A549 (cell line): ENCODE measurements at regions not wholly inside any gene's neighbourhood (a gene's known extent, or its start where the extent isn't known, plus 50 kb on each side); places are given as distances from the start of the nearest gene placed in this dataset.

Experiments used
- ATAC-seq, 2 experiments: fragments of 200-7000 bp in 1 of 2; fragments of >200 bp in 1 of 2; cut with Nextera tagmentation in 1 of 2; cut with Tn5 transposase in 1 of 2; 3 replicates each; pipeline versions ENCODE4 v1.8.0 to v1.9.1; 2018 to 2020; ENCODE audit warnings: mild to moderate bottlenecking in 1 of 2, moderate library complexity in 1 of 2
- CTCF ChIA-PET: fragments of 300-600 bp; sonication (Branson Sonifier 250); formaldehyde crosslinking; extraction: SDS; loops from one replicate; lab custom pipeline; 2021; ENCODE audit warnings: antibody characterized with exemption, inconsistent platforms; lab: Yijun Ruan, JAX
- POLR2A ChIA-PET: fragments of 350-600 bp; formaldehyde crosslinking; extraction: SDS; loops from one replicate; lab custom pipeline; 2021; ENCODE audit warnings: antibody characterized with exemption, inconsistent platforms; lab: Yijun Ruan, JAX
- DNase-seq, 2 experiments: peaks; one replicate each; pipeline versions ENCODE4 v3.0.0 to v3.0.0-alpha.2; 2011 to 2016; ENCODE audit warnings: low read depth in 1 of 2, low spot score in 1 of 2
- FAIRE-seq: peaks from 2 replicates; lab custom pipeline; 2011; peaks lifted over from hg19 to GRCh38; lab: Jason Lieb, UNC
- H3K27ac ChIP-seq, 2 experiments: fragments of >200 bp; sonication (Bioruptor Twin); formaldehyde crosslinking; 3 replicates each; pipeline ENCODE4 v1.5.1; 2016 to 2017
- H3K4me1 ChIP-seq: fragments of >200 bp; sonication (Bioruptor Twin); formaldehyde crosslinking; 3 replicates; pipeline ENCODE4 v1.6.1; 2016
- H3K4me2 ChIP-seq: fragments of >200 bp; sonication (Bioruptor Twin); formaldehyde crosslinking; 3 replicates; pipeline ENCODE4 v1.6.1; 2016
- H3K4me3 ChIP-seq: fragments of >200 bp; sonication (Bioruptor Twin); formaldehyde crosslinking; 3 replicates; pipeline ENCODE4 v1.5.1; 2016
- H3K9me3 ChIP-seq: fragments of >200 bp; sonication (Bioruptor Twin); formaldehyde crosslinking; 3 replicates; pipeline ENCODE4 v1.6.1; 2016
- BHLHE40 ChIP-seq: IDR thresholded peaks from 2 replicates; pipeline ENCODE4 v1.6.1; 2012; ENCODE audit warnings: low read depth, low read length, inconsistent platforms
- CBX2 ChIP-seq: fragments of 200-600 bp; sonication (generic); IDR thresholded peaks from 2 replicates; pipeline ENCODE4 v1.6.1; 2016; ENCODE audit warnings: low read depth, mild to moderate bottlenecking, borderline replicate concordance
- CBX8 ChIP-seq: fragments of 200-600 bp; sonication (generic); IDR thresholded peaks from 2 replicates; pipeline ENCODE4 v1.6.1; 2016
- CHD2 ChIP-seq: fragments of 150-350 bp; IDR thresholded peaks from 2 replicates; pipeline ENCODE4 v1.6.1; 2014; ENCODE audit warnings: low read length; ENCODE audit not compliant: partially characterized antibody
- EHF ChIP-seq: fragments of 250-450 bp; sonication (Bioruptor Pico); IDR thresholded peaks from 2 replicates; pipeline ENCODE4 v1.5.0; 2020; ENCODE audit warnings: mild to moderate bottlenecking
- GATA3 ChIP-seq: IDR thresholded peaks from 2 replicates; pipeline ENCODE4 v1.6.1; 2012; ENCODE audit warnings: borderline replicate concordance
- HDAC2 ChIP-seq: fragments of 200-600 bp; sonication (generic); IDR thresholded peaks from 2 replicates; pipeline ENCODE4 v1.6.1; 2016
- HEYL ChIP-seq: fragments of 250-450 bp; sonication (Bioruptor Pico); IDR thresholded peaks from 2 replicates; pipeline ENCODE4 v1.8.0; 2021; ENCODE audit warnings: mild to moderate bottlenecking, moderate library complexity
- HOXA7 ChIP-seq: fragments of 250-450 bp; sonication (Bioruptor Pico); IDR thresholded peaks from 2 replicates; pipeline ENCODE4 v1.5.0; 2020; ENCODE audit warnings: mild to moderate bottlenecking, moderate library complexity
- JUN ChIP-seq, 2 experiments: fragments of >200 bp; sonication (Bioruptor Twin); formaldehyde crosslinking; IDR thresholded peaks; 2 replicates in 1 of 2; 3 replicates in 1 of 2; pipeline ENCODE4 v1.6.1; 2016 to 2017
- KDM1A ChIP-seq: fragments of 200-600 bp; sonication (generic); IDR thresholded peaks from 2 replicates; pipeline ENCODE4 v1.6.1; 2016; ENCODE audit warnings: low read depth, mild to moderate bottlenecking
- KDM5A ChIP-seq: fragments of 200-600 bp; sonication (generic); IDR thresholded peaks from 2 replicates; pipeline ENCODE4 v1.6.1; 2016; ENCODE audit warnings: antibody characterized with exemption, mild to moderate bottlenecking
- MAFK ChIP-seq: fragments of 450-650 bp; IDR thresholded peaks from 2 replicates; pipeline ENCODE4 v1.6.1; 2014; ENCODE audit not compliant: partially characterized antibody
- MYC ChIP-seq: IDR thresholded peaks from 2 replicates; pipeline ENCODE4 v1.6.1; 2012; ENCODE audit warnings: mild to moderate bottlenecking, inconsistent platforms, low read length, improper control_type of control experiment, borderline replicate concordance
- NFE2L2 ChIP-seq: fragments of 150-350 bp; conservative IDR thresholded peaks from 2 replicates; pipeline ENCODE4 v1.6.1; 2014; ENCODE audit warnings: low read length
- NPAS2 ChIP-seq: fragments of 250-450 bp; sonication (Bioruptor Pico); IDR thresholded peaks from 2 replicates; pipeline ENCODE4 v1.8.0; 2022; ENCODE audit warnings: mild to moderate bottlenecking, moderate library complexity, borderline replicate concordance
- NR3C1 ChIP-seq: fragments of >200 bp; sonication (Bioruptor Twin); formaldehyde crosslinking; IDR thresholded peaks from 3 replicates; pipeline ENCODE4 v1.6.1; 2017
- POLR2A ChIP-seq: IDR thresholded peaks from 2 replicates; pipeline ENCODE4 v1.6.1; 2012; ENCODE audit warnings: mild to moderate bottlenecking, low read length
- RARB ChIP-seq: fragments of 250-450 bp; sonication (Bioruptor Pico); IDR thresholded peaks from 2 replicates; pipeline ENCODE4 v1.8.0; 2021; ENCODE audit warnings: mild to moderate bottlenecking, moderate library complexity
- SMC3 ChIP-seq: fragments of >200 bp; sonication (Bioruptor Twin); formaldehyde crosslinking; IDR thresholded peaks from 3 replicates; pipeline ENCODE4 v1.6.1; 2018; ENCODE audit warnings: inconsistent platforms
- SREBF2 ChIP-seq: fragments of 450-650 bp; IDR thresholded peaks from 2 replicates; pipeline ENCODE4 v1.6.1; 2014; ENCODE audit warnings: mild to moderate bottlenecking, moderate library complexity
- ZC3H11A ChIP-seq: fragments of 450-650 bp; IDR thresholded peaks from 2 replicates; pipeline ENCODE4 v1.6.1; 2014; ENCODE audit warnings: antibody characterized with exemption, mild to moderate bottlenecking
- WGBS: methylation state at CpG from one replicate; pipeline ENCODE4 v1.1.6; 2017; ENCODE audit errors: missing lambda C conversion rate; 5-methylcytosine and 5-hydroxymethylcytosine counted together
- TF ChIP-seq, protein P1 (sequence below): IDR thresholded peaks from 2 replicates; pipeline ENCODE4 v1.6.1; 2012; ENCODE audit warnings: low read depth, borderline replicate concordance
- TF ChIP-seq, protein P2 (sequence below): fragments of 150-350 bp; IDR thresholded peaks from 2 replicates; pipeline ENCODE4 v1.6.1; 2014; ENCODE audit warnings: low read depth, mild to moderate bottlenecking, low read length
- TF ChIP-seq, protein P3 (sequence below): fragments of 450-650 bp; IDR thresholded peaks from 2 replicates; pipeline ENCODE4 v1.6.1; 2014; ENCODE audit warnings: antibody characterized with exemption
- TF ChIP-seq, protein P4 (sequence below): IDR thresholded peaks from 2 replicates; pipeline ENCODE4 v1.6.1; 2012
- TF ChIP-seq, protein P5 (sequence below): fragments of >200 bp; sonication (Bioruptor Twin); formaldehyde crosslinking; IDR thresholded peaks from 3 replicates; pipeline ENCODE4 v1.6.1; 2016
- TF ChIP-seq, protein P6 (sequence below): IDR thresholded peaks from 2 replicates; pipeline ENCODE4 v1.6.1; 2012

DNA sequence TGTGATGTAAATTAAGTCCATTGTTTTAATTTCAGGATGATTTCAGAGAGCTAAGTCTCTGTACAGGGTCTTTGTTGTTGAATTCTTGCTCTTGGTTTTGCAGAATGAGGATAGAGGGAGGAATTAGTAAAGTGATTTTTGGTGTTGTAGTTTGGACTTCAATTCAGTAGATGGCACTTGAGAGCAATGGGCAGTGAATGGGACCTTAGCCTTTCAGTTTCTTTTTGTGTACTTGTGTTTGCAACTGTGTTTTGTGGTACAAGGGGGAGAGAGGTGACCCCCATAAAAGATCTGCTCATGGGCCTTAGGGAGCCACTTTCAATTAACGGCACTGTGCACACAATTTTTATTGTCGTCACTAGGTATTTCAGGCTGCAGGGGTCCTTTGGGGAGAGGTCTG lies 340.0 kb downstream of the DCAF12L2 start:
- ChIA-PET CTCF (interaction anchor here (1.1 kb wide), 1 partner anchor 172 kb away, joined by 3 read pairs; no protein-coding TSS in a partner anchor), POLR2A (no interaction called here)
- Histone ChIP-seq H3K27ac (no peak overlapping the region), H3K9me3 (no peaks in the 10 kb centered on the region), H3K4me3 (no peak overlapping the region), H3K4me1 (no peaks in the 10 kb centered on the region), H3K4me2 (no peak overlapping the region)
- DNase-seq (no peak), FAIRE-seq (no peak), ATAC-seq (no peak)
- TF ChIP-seq NPAS2 (no peak), GATA3 (no peak), KDM5A (no peak)
- TF ChIP-seq, protein P1, sequence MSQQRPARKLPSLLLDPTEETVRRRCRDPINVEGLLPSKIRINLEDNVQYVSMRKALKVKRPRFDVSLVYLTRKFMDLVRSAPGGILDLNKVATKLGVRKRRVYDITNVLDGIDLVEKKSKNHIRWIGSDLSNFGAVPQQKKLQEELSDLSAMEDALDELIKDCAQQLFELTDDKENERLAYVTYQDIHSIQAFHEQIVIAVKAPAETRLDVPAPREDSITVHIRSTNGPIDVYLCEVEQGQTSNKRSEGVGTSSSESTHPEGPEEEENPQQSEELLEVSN = no peak
- TF ChIP-seq, protein P2, sequence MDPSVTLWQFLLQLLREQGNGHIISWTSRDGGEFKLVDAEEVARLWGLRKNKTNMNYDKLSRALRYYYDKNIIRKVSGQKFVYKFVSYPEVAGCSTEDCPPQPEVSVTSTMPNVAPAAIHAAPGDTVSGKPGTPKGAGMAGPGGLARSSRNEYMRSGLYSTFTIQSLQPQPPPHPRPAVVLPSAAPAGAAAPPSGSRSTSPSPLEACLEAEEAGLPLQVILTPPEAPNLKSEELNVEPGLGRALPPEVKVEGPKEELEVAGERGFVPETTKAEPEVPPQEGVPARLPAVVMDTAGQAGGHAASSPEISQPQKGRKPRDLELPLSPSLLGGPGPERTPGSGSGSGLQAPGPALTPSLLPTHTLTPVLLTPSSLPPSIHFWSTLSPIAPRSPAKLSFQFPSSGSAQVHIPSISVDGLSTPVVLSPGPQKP = no peak
- TF ChIP-seq, protein P3, sequence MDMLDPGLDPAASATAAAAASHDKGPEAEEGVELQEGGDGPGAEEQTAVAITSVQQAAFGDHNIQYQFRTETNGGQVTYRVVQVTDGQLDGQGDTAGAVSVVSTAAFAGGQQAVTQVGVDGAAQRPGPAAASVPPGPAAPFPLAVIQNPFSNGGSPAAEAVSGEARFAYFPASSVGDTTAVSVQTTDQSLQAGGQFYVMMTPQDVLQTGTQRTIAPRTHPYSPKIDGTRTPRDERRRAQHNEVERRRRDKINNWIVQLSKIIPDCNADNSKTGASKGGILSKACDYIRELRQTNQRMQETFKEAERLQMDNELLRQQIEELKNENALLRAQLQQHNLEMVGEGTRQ = no peak
- TF ChIP-seq, all 56 proteins: peak for 0
- WGBS = 6% methylated on average over 2 of the region's 2 CpGs

DNA sequence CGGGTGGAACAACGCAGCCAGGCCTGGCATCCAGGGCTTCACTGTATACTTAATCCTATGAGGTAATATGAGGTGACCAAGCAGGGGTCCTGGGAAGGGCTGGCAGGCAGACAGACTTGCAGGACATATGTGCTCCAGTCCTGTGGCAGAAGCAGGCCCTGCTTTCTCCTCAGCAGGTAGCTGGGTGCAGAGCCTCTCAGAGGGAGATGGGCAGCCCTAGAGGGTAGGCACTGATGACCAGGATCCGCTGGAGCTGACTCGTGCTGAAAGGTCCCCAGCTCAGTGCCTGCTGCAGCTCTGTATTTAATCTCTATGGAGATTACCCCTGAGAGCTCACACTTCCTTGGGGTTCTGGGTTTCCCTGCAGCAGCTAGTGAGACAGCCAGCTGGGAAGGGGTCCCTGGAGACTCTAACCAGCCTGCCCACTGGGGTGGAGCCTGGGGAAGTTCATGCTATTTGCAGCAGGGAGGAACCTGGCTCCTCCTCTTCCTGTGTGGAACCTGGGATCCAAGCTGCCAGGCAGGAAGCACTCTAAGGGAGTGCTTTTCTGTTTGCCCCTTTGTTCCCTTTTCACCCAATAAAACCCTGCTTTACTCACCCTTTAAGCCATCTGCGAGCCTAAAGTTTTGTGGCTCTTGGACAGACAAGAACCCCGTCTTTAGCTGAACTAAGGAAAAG lies 339.2 kb downstream of the DCAF12L2 start:
- Histone ChIP-seq H3K4me3 (no peak overlapping the region), H3K4me2 (no peak overlapping the region), H3K9me3 (no peaks in the 10 kb centered on the region), H3K4me1 (no peaks in the 10 kb centered on the region), H3K27ac (no peak overlapping the region)
- WGBS = 0% methylated on average over 2 of the region's 6 CpGs
- TF ChIP-seq SREBF2 (no peak), MYC (no peak), SMC3 (no peak), JUN (IDR thresholded peaks at IDR 0.05) (no peak), NR3C1 (no peak), HOXA7 (CRISPR knock-in tag) (no peak), CBX8 (no peak), NFE2L2 (no peak), HEYL (no peak), KDM1A (no peak), CBX2 (no peak), RARB (CRISPR knock-in tag) (no peak)
- TF ChIP-seq, protein P2 = no peak
- TF ChIP-seq, protein P1 = no peak
- ChIA-PET POLR2A (no interaction called here), CTCF (no interaction called here)
- DNase-seq = no peak
- ATAC-seq = no peak
- no peak for FAIRE-seq

DNA sequence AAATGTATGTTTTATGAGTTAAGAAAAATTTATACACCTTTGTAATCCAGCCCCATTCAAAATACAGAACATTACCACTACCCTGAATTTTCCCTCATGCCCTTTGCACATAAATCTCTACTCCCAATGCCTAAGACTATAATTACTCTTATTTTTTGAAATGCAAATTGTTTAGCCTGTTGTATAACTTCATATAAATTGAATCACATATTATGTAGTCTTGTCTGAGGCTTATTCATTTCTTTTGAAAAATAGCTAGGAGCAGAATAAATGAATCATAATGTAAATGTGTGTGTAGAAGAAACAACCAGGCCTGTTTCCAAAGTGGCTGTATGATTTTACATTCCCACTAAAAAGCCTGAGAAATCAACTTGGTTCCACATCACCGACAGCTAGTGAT lies 319.8 kb downstream of the DCAF12L2 start:
- POLR2A ChIA-PET = no interaction called here
- FAIRE-seq = no peak
- H3K4me1 ChIP-seq = no peaks in the 10 kb centered on the region
- TF ChIP-seq KDM1A (no peak), ZC3H11A (no peak), HDAC2 (no peak), POLR2A (no peak), MAFK (no peak), EHF (CRISPR knock-in tag) (no peak), BHLHE40 (no peak), SMC3 (no peak), HOXA7 (CRISPR knock-in tag) (no peak), JUN (IDR thresholded peaks at IDR 0.05) (no peak), CHD2 (no peak)
- TF ChIP-seq, protein P4, sequence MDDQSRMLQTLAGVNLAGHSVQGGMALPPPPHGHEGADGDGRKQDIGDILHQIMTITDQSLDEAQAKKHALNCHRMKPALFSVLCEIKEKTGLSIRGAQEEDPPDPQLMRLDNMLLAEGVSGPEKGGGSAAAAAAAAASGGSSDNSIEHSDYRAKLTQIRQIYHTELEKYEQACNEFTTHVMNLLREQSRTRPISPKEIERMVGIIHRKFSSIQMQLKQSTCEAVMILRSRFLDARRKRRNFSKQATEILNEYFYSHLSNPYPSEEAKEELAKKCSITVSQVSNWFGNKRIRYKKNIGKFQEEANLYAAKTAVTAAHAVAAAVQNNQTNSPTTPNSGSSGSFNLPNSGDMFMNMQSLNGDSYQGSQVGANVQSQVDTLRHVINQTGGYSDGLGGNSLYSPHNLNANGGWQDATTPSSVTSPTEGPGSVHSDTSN = no peak
- TF ChIP-seq, protein P5, sequence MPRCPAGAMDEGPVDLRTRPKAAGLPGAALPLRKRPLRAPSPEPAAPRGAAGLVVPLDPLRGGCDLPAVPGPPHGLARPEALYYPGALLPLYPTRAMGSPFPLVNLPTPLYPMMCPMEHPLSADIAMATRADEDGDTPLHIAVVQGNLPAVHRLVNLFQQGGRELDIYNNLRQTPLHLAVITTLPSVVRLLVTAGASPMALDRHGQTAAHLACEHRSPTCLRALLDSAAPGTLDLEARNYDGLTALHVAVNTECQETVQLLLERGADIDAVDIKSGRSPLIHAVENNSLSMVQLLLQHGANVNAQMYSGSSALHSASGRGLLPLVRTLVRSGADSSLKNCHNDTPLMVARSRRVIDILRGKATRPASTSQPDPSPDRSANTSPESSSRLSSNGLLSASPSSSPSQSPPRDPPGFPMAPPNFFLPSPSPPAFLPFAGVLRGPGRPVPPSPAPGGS = no peak
- TF ChIP-seq, protein P6, sequence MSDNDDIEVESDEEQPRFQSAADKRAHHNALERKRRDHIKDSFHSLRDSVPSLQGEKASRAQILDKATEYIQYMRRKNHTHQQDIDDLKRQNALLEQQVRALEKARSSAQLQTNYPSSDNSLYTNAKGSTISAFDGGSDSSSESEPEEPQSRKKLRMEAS = no peak
- TF ChIP-seq, protein P2 = no peak

More for the DNA sequence above, 319.8 kb downstream of the DCAF12L2 start:
- H3K4me3 ChIP-seq = no peak overlapping the region
- ATAC-seq (no peak), DNase-seq (no peak)
- H3K4me2 ChIP-seq = no peak overlapping the region
- WGBS = 0% methylated on average over 1 of the region's 1 CpG
- CTCF ChIA-PET = no interaction called here
- no peak overlapping the region for H3K27ac ChIP-seq
- no peaks in the 10 kb centered on the region for H3K9me3 ChIP-seq
